Neural progenitor cell (in vitro differentiated cells): ENCODE measurements at regions not wholly inside any gene's neighbourhood (a gene's known extent, or its start where the extent isn't known, plus 50 kb on each side); places are given as distances from the start of the nearest gene placed in this dataset.

ENCODE experiments used
- CTCF ChIP-seq: fragments of 200-600 bp; sonication (generic); IDR thresholded peaks from 2 replicates; pipeline ENCODE4 v1.5.1; 2017; ENCODE audit warnings: antibody characterized with exemption, mild to moderate bottlenecking
- EZH2phosphoT487 ChIP-seq: fragments of 200-600 bp; sonication (generic); IDR thresholded peaks from 2 replicates; pipeline ENCODE4 v1.6.1; 2017; ENCODE audit warnings: antibody characterized with exemption

- TF ChIP-seq CTCF, result no peak
- no peak for TF ChIP-seq EZH2phosphoT487
Observed at GRCh38 chr4:4599481-4600275, 57.8 kb upstream of the STX18 start.
